ENCODE measurements at regions not wholly inside any gene's neighbourhood (a gene's known extent, or its start where the extent isn't known, plus 50 kb on each side); places are given as distances from the start of the nearest gene placed in this dataset.

DNA sequence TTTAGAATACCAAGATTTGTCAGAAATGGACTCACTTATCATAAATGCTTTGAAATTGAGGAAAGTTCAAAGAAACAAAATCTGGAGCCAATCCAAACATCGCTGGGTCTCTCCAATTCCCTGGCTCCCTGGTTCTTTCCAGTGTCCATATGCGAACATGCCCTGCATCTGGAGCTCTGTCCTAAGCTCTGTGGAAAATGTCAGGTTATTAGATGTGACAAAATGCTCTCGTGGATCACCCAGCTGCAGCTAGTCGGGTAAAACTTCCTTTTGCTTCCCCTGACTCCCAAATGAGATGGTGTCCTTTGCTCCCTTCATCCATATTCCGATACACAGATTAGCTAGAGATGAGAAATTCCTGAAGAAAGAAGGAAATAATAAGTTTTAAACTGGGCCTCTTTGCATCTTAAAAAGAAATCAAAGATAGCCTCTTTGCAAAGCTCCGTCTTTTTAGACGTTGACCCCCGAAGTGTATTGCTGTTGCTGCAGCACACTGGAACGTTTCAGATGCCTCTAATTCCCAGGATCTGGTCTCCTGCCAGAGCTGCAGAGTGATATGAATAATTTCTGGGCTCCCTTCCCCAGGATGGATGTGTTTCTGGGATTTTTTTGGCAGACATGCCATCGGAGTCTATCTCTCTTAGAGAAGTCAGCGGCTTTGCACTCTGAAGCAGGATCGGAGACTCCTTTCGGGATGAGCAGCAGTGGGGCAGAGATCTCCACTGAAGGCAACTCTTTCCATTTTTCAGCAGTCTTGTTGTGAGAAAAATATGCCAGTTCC is 102.9 kb downstream of the TEX26 start:
- Histone ChIP-seq H3K27me3 (no peaks in the 10 kb centered on the region), H3K27ac (no peak overlapping the region), H3K9me3 (no peaks in the 10 kb centered on the region), H3K36me3 (no peaks in the 10 kb centered on the region), H3K4me1 (no peaks in the 10 kb centered on the region), H3K4me3 (no peak overlapping the region)
- TF ChIP-seq, protein P1, sequence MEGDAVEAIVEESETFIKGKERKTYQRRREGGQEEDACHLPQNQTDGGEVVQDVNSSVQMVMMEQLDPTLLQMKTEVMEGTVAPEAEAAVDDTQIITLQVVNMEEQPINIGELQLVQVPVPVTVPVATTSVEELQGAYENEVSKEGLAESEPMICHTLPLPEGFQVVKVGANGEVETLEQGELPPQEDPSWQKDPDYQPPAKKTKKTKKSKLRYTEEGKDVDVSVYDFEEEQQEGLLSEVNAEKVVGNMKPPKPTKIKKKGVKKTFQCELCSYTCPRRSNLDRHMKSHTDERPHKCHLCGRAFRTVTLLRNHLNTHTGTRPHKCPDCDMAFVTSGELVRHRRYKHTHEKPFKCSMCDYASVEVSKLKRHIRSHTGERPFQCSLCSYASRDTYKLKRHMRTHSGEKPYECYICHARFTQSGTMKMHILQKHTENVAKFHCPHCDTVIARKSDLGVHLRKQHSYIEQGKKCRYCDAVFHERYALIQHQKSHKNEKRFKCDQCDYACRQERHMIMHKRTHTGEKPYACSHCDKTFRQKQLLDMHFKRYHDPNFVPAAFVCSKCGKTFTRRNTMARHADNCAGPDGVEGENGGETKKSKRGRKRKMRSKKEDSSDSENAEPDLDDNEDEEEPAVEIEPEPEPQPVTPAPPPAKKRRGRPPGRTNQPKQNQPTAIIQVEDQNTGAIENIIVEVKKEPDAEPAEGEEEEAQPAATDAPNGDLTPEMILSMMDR (IDR thresholded peaks at IDR 0.05) = no peak
- no peak for DNase-seq (ENCODE audit: low spot score)

DNA sequence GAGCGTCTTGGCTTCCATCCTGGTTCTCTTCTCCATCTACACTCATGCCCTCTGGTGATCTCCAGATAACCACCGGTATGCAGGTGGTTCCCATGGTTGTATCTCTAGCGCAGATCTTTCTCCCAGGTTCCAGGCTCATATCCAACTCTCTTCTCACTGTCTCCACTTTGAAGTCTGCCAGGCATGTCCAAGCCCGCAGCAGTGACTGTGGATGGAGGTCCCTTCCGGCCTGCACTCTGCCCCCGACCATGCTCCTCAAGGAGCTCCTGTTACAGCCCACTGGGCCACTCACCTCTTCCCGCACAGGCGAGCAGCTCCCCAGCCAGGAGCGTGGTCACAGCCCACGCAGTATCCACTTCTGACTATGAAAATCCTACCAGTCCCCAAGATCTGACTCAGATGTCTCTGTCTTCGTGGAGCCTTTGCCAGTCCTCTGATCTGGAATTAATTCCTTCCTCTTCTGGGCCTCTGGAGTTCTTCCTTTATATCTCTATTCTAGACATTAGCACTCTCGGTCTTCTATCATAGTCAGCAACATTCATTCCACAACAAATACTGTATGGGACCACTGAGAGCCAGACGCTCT is 100.2 kb downstream of the TEX26 start:
- no peaks in the 10 kb centered on the region for H3K36me3 ChIP-seq
- no peaks in the 10 kb centered on the region for H3K27me3 ChIP-seq
- H3K4me1 ChIP-seq = no peaks in the 10 kb centered on the region
- H3K9me3 ChIP-seq = no peaks in the 10 kb centered on the region
- H3K27ac ChIP-seq = no peak overlapping the region
- H3K4me3 ChIP-seq = no peak overlapping the region
- TF ChIP-seq, protein P1 (IDR thresholded peaks at IDR 0.05) = no peak
- DNase-seq (ENCODE audit: low spot score) = no peak

DNA sequence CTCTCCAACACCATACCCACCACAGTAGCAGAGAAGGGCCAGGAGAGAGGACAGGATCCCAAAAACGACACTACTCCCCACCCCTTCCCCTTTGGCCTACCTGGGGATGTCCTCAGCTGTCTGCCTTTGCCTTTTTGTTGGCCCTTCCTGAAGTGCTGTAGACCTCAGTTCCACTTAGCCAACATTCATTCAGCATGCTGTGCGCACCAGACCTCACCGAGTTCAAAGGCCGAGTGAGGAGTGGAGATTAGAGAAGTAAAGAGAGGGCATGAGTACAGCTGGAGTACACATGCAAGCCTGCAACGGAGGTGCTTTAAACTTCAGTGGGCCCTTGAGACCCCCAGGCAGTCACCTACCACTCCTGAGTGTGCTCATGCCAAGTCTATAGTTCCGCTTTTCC is 99.0 kb downstream of the TEX26 start:
- Histone ChIP-seq H3K36me3 (no peaks in the 10 kb centered on the region), H3K4me3 (no peak overlapping the region), H3K27me3 (no peaks in the 10 kb centered on the region), H3K4me1 (no peaks in the 10 kb centered on the region), H3K9me3 (no peaks in the 10 kb centered on the region), H3K27ac (no peak overlapping the region)
- DNase-seq (ENCODE audit: low spot score) = no peak
- TF ChIP-seq, protein P1 (IDR thresholded peaks at IDR 0.05) = no peak

DNA sequence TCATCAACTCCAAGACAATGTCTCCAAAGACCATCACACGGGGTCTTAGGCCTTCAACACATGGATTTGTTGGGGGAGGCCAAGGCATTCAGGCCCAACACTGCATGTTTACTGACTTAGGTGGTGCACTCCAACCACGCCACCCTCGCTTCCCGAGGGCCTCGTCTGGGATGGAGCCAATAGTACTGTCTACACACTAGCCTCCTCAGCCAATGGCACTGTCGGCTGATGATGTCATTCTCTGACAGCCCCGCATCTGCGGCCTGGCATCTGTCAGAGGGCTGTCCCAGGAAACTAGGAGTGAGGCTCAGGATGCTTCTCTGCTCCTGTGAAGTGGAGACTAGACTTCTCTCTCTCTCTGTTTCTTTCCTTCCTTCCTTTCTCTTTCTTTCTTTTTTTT is 96.6 kb downstream of the TEX26 start:
- H3K27ac ChIP-seq = no peak overlapping the region
- no peak overlapping the region for H3K4me3 ChIP-seq
- no peaks in the 10 kb centered on the region for H3K4me1 ChIP-seq
- DNase-seq (ENCODE audit: low spot score) = no peak
- no peaks in the 10 kb centered on the region for H3K9me3 ChIP-seq
- H3K36me3 ChIP-seq = no peaks in the 10 kb centered on the region
- no peaks in the 10 kb centered on the region for H3K27me3 ChIP-seq
- TF ChIP-seq, protein P1 (IDR thresholded peaks at IDR 0.05) = no peak

DNA sequence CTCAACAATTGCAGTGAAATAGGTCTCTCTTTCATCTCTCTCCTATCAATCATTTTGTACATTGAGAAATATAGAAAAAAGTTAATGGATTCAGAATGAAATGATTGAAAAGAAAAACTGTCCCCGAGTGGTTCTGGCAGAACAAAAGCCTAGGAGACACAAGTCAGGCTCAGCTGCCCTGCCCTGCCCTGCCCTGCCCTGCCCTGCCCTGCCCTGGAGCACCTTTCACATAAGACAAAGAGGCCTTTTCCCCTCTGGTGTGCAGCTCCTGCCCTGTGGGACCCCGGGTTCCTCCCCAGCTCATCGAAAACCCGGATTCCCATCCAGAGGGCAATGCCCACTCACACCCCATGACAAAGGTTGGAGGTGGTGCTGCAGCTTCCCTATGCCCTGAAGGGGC is 94.7 kb downstream of the TEX26 start:
- TF ChIP-seq, protein P1 (IDR thresholded peaks at IDR 0.05) = no peak
- no peak overlapping the region for H3K4me3 ChIP-seq
- H3K4me1 ChIP-seq = no peaks in the 10 kb centered on the region
- H3K27ac ChIP-seq = no peak overlapping the region
- no peaks in the 10 kb centered on the region for H3K9me3 ChIP-seq
- no peak for DNase-seq (ENCODE audit: low spot score)
- no peaks in the 10 kb centered on the region for H3K36me3 ChIP-seq
- H3K27me3 ChIP-seq = no peaks in the 10 kb centered on the region
